PFSK-1 (cell line): ENCODE measurements at regions not wholly inside any gene's neighbourhood (a gene's known extent, or its start where the extent isn't known, plus 50 kb on each side); places are given as distances from the start of the nearest gene placed in this dataset.

ENCODE experiments used
- FOXP2 ChIP-seq: optimal IDR thresholded peaks from 2 replicates; pipeline ENCODE3; 2011; ENCODE audit warnings: borderline replicate concordance, control low read depth, inconsistent platforms; ENCODE audit not compliant: insufficient read depth; ENCODE audit errors: extremely low read length, extremely low read depth
- POLR2AphosphoS5 ChIP-seq: IDR thresholded peaks from 2 replicates; pipeline ENCODE4 v1.6.1; 2012; ENCODE audit warnings: low read depth, mild to moderate bottlenecking, control low read depth, low read length, moderate library complexity
- SIN3A ChIP-seq: IDR thresholded peaks from 2 replicates; pipeline ENCODE4 v1.6.1; 2012; ENCODE audit warnings: mild to moderate bottlenecking, low read length, moderate library complexity, borderline replicate concordance; ENCODE audit not compliant: insufficient read depth
- TAF1 ChIP-seq: IDR thresholded peaks from 2 replicates; pipeline ENCODE4 v1.6.1; 2012; ENCODE audit warnings: low read length, control low read depth, borderline replicate concordance; ENCODE audit not compliant: insufficient read depth
- TF ChIP-seq, protein P1 (sequence below), 2 experiments: IDR thresholded peaks; 2 replicates each; pipeline versions ENCODE4 v1.6.1 to v1.8.0; 2011 to 2012; ENCODE audit warnings: low read depth in 2 of 2, low read length in 2 of 2, control low read depth in 1 of 2, inconsistent platforms in 1 of 2, mild to moderate bottlenecking in 1 of 2, moderate library complexity in 1 of 2; ENCODE audit not compliant: insufficient read depth in 1 of 2

GRCh38 chr19:27909861-27910260 is 1303.1 kb downstream of the UQCRFS1 start:
- TF ChIP-seq POLR2AphosphoS5 (no peak), FOXP2 (no peak), TAF1 (no peak), SIN3A (no peak)
- TF ChIP-seq, protein P1, sequence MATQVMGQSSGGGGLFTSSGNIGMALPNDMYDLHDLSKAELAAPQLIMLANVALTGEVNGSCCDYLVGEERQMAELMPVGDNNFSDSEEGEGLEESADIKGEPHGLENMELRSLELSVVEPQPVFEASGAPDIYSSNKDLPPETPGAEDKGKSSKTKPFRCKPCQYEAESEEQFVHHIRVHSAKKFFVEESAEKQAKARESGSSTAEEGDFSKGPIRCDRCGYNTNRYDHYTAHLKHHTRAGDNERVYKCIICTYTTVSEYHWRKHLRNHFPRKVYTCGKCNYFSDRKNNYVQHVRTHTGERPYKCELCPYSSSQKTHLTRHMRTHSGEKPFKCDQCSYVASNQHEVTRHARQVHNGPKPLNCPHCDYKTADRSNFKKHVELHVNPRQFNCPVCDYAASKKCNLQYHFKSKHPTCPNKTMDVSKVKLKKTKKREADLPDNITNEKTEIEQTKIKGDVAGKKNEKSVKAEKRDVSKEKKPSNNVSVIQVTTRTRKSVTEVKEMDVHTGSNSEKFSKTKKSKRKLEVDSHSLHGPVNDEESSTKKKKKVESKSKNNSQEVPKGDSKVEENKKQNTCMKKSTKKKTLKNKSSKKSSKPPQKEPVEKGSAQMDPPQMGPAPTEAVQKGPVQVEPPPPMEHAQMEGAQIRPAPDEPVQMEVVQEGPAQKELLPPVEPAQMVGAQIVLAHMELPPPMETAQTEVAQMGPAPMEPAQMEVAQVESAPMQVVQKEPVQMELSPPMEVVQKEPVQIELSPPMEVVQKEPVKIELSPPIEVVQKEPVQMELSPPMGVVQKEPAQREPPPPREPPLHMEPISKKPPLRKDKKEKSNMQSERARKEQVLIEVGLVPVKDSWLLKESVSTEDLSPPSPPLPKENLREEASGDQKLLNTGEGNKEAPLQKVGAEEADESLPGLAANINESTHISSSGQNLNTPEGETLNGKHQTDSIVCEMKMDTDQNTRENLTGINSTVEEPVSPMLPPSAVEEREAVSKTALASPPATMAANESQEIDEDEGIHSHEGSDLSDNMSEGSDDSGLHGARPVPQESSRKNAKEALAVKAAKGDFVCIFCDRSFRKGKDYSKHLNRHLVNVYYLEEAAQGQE (IDR thresholded peaks at IDR 0.05; ENCODE audit: insufficient read depth in 1 of 2, low read depth in 2 of 2, low read length in 2 of 2), result no peak

DNA sequence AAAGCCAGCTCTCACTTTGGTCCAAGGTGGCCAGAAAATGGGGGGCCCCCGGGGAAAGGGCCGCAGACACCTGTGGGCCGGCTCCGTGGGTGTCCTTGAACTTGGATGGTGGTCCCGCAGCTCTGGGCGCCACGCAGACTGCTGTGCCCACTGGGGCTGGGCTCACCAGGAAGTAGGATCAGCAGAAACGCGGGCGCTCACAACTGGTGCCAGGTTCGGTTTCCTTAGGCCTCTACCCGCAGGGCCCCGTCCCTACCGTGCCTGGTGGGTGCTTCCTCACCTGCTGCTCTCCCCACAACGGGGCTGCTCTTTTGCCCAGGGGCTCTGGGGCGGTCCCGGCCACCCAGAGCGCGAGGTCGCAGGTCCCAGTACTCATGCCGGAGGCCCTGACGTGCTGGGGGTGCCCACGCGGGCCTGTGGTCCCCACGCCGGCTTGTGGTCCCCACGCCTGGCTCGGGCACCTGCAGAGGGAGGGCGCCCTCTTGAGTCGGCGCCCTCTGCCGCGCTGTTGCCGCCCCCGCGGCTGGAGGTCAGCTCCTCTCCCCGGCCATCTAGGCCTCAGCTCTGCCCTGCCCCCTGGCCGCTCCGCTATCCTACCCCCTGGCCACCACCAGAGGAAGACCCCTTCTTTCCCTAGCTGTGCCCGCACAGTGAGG is 1303.6 kb downstream of the UQCRFS1 start:
- TF ChIP-seq, protein P1 (IDR thresholded peaks at IDR 0.05; ENCODE audit: insufficient read depth in 1 of 2, low read depth in 2 of 2, low read length in 2 of 2), result no peak
- TF ChIP-seq TAF1, result no peak
- TF ChIP-seq FOXP2, result no peak
- TF ChIP-seq POLR2AphosphoS5, result no peak
- TF ChIP-seq SIN3A, result no peak

DNA sequence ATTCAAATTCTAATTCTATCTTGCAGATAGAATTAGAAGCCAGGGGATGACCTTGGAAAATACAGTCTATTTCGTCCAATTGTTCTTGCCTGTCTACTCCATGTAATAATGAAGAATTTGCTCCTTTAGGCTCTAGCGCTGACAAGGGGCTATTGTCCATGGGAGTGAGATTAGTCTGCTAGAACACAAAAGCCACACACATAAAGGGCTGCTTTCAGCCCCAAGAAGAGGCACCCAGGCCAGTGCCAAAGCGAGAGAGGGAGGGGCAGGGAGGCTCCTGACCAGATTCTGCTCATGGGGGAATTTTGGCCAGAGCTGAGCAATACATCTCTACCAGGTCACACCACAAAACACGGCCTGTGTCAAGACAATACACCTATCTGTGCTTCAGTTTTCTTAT is 1306.9 kb downstream of the UQCRFS1 start:
- TF ChIP-seq TAF1, result no peak
- TF ChIP-seq SIN3A, result no peak
- no peak for TF ChIP-seq FOXP2

GRCh38 chr19:27905074-27905473 is 1307.9 kb downstream of the UQCRFS1 start:
- TF ChIP-seq SIN3A, result no peak
- TF ChIP-seq, protein P1 (IDR thresholded peaks at IDR 0.05; ENCODE audit: insufficient read depth in 1 of 2, low read depth in 2 of 2, low read length in 2 of 2), result no peak
- TF ChIP-seq FOXP2, result no peak
- no peak for TF ChIP-seq POLR2AphosphoS5
- no peak for TF ChIP-seq TAF1

GRCh38 chr19:27901078-27901477 is 1311.9 kb downstream of the UQCRFS1 start:
- TF ChIP-seq TAF1 (no peak), SIN3A (no peak), FOXP2 (no peak), POLR2AphosphoS5 (no peak)
- TF ChIP-seq, protein P1 (IDR thresholded peaks at IDR 0.05; ENCODE audit: insufficient read depth in 1 of 2, low read depth in 2 of 2, low read length in 2 of 2), result no peak
